HepG2 (cell line): ENCODE measurements at regions not wholly inside any gene's neighbourhood (a gene's known extent, or its start where the extent isn't known, plus 50 kb on each side); places are given as distances from the start of the nearest gene placed in this dataset.

Source experiments
- CTCF ChIP-seq: sonication (generic); formaldehyde crosslinking; IDR thresholded peaks from 2 replicates; pipeline ENCODE4 v1.5.0; 2020; ENCODE audit warnings: mild to moderate bottlenecking, missing genetic modification reagents, moderate library complexity
- JUND ChIP-seq: sonication (generic); formaldehyde crosslinking; IDR thresholded peaks from 2 replicates; pipeline ENCODE4 v1.8.0; 2022; ENCODE audit warnings: mild to moderate bottlenecking, missing genetic modification reagents
- NFE2L1 ChIP-seq: sonication (generic); formaldehyde crosslinking; IDR thresholded peaks from 2 replicates; pipeline ENCODE4 v1.4.0; 2020; ENCODE audit warnings: missing genetic modification reagents, mild to moderate bottlenecking, borderline replicate concordance
- TSC22D2 ChIP-seq: sonication (generic); formaldehyde crosslinking; IDR thresholded peaks from 2 replicates; pipeline ENCODE4 v1.5.1; 2020; ENCODE audit warnings: missing genetic modification reagents, mild to moderate bottlenecking, borderline replicate concordance

DNA sequence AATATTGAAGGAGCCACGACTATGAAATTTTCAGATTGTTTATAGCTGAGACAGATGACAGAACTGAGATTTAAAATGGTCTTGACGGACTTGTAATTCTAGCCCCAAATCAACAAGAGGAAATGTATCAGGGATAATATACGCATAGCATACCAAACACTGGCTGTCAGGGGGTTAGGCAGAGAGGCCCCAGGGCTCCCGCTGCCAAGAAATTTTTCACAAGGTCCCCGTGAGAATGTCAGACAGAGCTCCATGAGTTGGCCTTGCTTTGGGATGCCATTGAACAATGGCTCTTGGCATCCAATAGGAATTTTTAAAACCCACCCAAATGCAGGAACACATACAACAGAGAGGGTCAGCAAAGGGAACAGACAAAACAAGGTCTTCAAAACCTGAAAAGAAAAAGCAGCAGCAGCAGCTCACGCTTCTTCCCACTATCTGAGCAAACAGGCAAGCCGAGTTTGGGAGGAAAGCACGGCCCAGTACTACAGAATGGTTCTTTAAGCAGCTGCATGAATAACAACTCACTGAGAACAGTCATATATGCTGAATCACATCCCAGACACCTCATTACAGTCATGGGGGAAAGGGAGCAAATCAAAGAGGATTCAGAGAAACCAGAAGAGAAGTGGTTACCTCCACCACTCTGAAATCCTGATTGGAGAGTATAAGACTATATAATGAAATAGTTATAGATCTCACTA is 445.6 kb downstream of the RND3 start:
- TF ChIP-seq TSC22D2 (CRISPR knock-in tag) (no peak), JUND (CRISPR knock-in tag) (no peak), CTCF (CRISPR knock-in tag) (no peak), NFE2L1 (no peak)
